ENCODE measurements at regions not wholly inside any gene's neighbourhood (a gene's known extent, or its start where the extent isn't known, plus 50 kb on each side); places are given as distances from the start of the nearest gene placed in this dataset.

DNA sequence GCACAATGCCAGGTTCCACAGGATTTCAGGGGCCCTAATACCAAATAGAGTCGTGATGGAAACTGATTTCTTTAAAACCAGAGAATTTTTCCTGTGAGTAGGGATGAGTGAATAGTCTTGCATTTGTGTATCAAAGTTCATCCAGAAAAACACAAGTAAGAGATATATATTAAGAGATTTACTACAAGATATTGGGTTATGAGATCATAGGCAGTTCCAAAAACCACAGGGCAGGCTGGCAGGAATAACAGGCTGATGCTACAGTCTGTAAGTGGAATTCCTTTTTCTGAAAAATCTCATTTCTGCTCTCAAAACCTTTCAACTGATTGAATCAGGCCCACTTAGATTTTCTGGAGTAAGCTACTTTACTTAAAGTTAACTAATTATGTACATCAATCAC, 1756.2 kb upstream of the SEL1L start:
- TF ChIP-seq CTCF (IDR thresholded peaks at IDR 0.05) (no peak), POLR2A (IDR thresholded peaks at IDR 0.05) (no peak)
